GM18951 (cell line): ENCODE measurements at regions not wholly inside any gene's neighbourhood (a gene's known extent, or its start where the extent isn't known, plus 50 kb on each side); places are given as distances from the start of the nearest gene placed in this dataset.

Experiments used
- POLR2A ChIP-seq: IDR thresholded peaks from 4 replicates; pipeline ENCODE4 v1.6.1; 2011; ENCODE audit warnings: mild to moderate bottlenecking; ENCODE audit not compliant: insufficient read length, insufficient read depth; ENCODE audit errors: extremely low read depth
- in situ Hi-C: fragments of 300-500 bp; cut with MboI; formaldehyde crosslinking; loops from one replicate; pipeline ENCODE4 v1.12.0; 2022; ENCODE audit warnings: low sequenced_read_pairs, mixed read lengths, inconsistent platforms; ENCODE audit not compliant: unreplicated experiment

- no peak for TF ChIP-seq POLR2A
- in situ Hi-C loops: no loop called here
These were observed 497.7 kb upstream of the THBS1 start for GRCh38 chr15:39083213-39083612.

- in situ Hi-C loops: no loop called here
These were observed 496.0 kb upstream of the THBS1 start for GRCh38 chr15:39084674-39085530.

GRCh38 chr15:39086641-39087040 lies 494.2 kb upstream of the THBS1 start:
- TF ChIP-seq POLR2A: no peak
- in situ Hi-C loops: no loop called here

More at GRCh38 chr15:39084674-39085530, 496.0 kb upstream of the THBS1 start:
- TF ChIP-seq POLR2A: no peak

GRCh38 chr15:39088156-39088555 lies 492.7 kb upstream of the THBS1 start:
- no peak for TF ChIP-seq POLR2A
- in situ Hi-C loops: no loop called here

- in situ Hi-C loops: no loop called here
- TF ChIP-seq POLR2A: no peak
These were observed 488.5 kb upstream of the THBS1 start for GRCh38 chr15:39092354-39092753.

- no peak for TF ChIP-seq POLR2A
- in situ Hi-C loops: no loop called here
These were observed 488.1 kb upstream of the THBS1 start for GRCh38 chr15:39092761-39093160.

- in situ Hi-C loops: no loop called here
- no peak for TF ChIP-seq POLR2A
These were observed 486.8 kb upstream of the THBS1 start for GRCh38 chr15:39094116-39094515.

GRCh38 chr15:39095218-39095879 lies 485.5 kb upstream of the THBS1 start:
- in situ Hi-C loops: no loop called here
- TF ChIP-seq POLR2A: no peak

- TF ChIP-seq POLR2A: no peak
- in situ Hi-C loops: no loop called here
These were observed 484.2 kb upstream of the THBS1 start for GRCh38 chr15:39096608-39097205.

- in situ Hi-C loops: no loop called here
- TF ChIP-seq POLR2A: no peak
These were observed 481.4 kb upstream of the THBS1 start for GRCh38 chr15:39099524-39099923.

GRCh38 chr15:39100106-39100660 lies 480.7 kb upstream of the THBS1 start:
- TF ChIP-seq POLR2A: no peak
- in situ Hi-C loops: no loop called here

- TF ChIP-seq POLR2A: no peak
- in situ Hi-C loops: no loop called here
These were observed 478.4 kb upstream of the THBS1 start for GRCh38 chr15:39102431-39102830.

- TF ChIP-seq POLR2A: no peak
- in situ Hi-C loops: no loop called here
These were observed 473.9 kb upstream of the THBS1 start for GRCh38 chr15:39106950-39107349.
